ENCODE measurements at regions not wholly inside any gene's neighbourhood (a gene's known extent, or its start where the extent isn't known, plus 50 kb on each side); places are given as distances from the start of the nearest gene placed in this dataset.
"Not testable (repeated sequence)": the region's sequence is repeated elsewhere in the genome, so short reads cannot be mapped to it uniquely, and the experiment has no call there.

GRCh38 chr18:1849386-1849785, 721.9 kb downstream of the METTL4 start:
- 83 to 87% (median 86%) methylated on average over 6 of the region's 6 CpGs for WGBS, 3 donors
- Histone ChIP-seq H3K4me1 (no peaks in the 10 kb centered on the region), H3K27ac (no peak overlapping the region), H3K4me3 (no peak overlapping the region), H3K27me3 (ENCODE audit: insufficient read depth in 3 of 3, low read length in 2 of 3) (no peaks in the 10 kb centered on the region), H3K9me3 (no peaks in the 10 kb centered on the region), H3K36me3 (ENCODE audit: insufficient read depth in 1 of 2, low read depth in 1 of 2) (no peaks in the 10 kb centered on the region)
- ATAC-seq: no peak
- no peak for TF ChIP-seq CTCF (IDR thresholded peaks at IDR 0.05)
- intact Hi-C loops (cut with DNase I): no loop called here
- DNase-seq: no peak

- ATAC-seq; H3K4me1 ChIP-seq; H3K36me3 ChIP-seq (ENCODE audit: insufficient read depth in 1 of 2, low read depth in 1 of 2); H3K27ac ChIP-seq; intact Hi-C loops (cut with DNase I); H3K9me3 ChIP-seq; H3K4me3 ChIP-seq; DNase-seq; H3K27me3 ChIP-seq (ENCODE audit: insufficient read depth in 3 of 3, low read length in 2 of 3): not testable (repeated sequence)
- 58 to 79% (median 74%) methylated on average over 2 of the region's 2 CpGs for WGBS, 3 donors
Observed at GRCh38 chr18:1857281-1857680, 714.0 kb downstream of the METTL4 start.

- no peak for DNase-seq
- Histone ChIP-seq H3K36me3 (ENCODE audit: insufficient read depth in 1 of 2, low read depth in 1 of 2) (no peaks in the 10 kb centered on the region), H3K9me3 (peaks cover 6% of the 10 kb centered on the region), H3K27me3 (ENCODE audit: insufficient read depth in 3 of 3, low read length in 2 of 3) (no peaks in the 10 kb centered on the region), H3K4me1 (no peaks in the 10 kb centered on the region), H3K27ac (no peak overlapping the region), H3K4me3 (no peak overlapping the region)
- intact Hi-C loops (cut with DNase I): no loop called here
- ATAC-seq: no peak
- no peak for TF ChIP-seq CTCF (IDR thresholded peaks at IDR 0.05)
- WGBS, 3 donors: 91 to 96% (median 93%) methylated on average over 2 of the region's 2 CpGs
Observed at GRCh38 chr18:1861473-1861872, 709.8 kb downstream of the METTL4 start.

GRCh38 chr18:1865869-1866268, 705.4 kb downstream of the METTL4 start:
- H3K27ac ChIP-seq: no peak overlapping the region
- 88 to 93% (median 88%) methylated on average over 3 of the region's 3 CpGs for WGBS, 3 donors
- intact Hi-C loops (cut with DNase I): no loop called here
- no peak for TF ChIP-seq CTCF (IDR thresholded peaks at IDR 0.05)
- H3K9me3 ChIP-seq: peaks cover 6% of the 10 kb centered on the region
- H3K36me3 ChIP-seq (ENCODE audit: insufficient read depth in 1 of 2, low read depth in 1 of 2): no peaks in the 10 kb centered on the region
- no peaks in the 10 kb centered on the region for H3K27me3 ChIP-seq (ENCODE audit: insufficient read depth in 3 of 3, low read length in 2 of 3)
- no peaks in the 10 kb centered on the region for H3K4me1 ChIP-seq
- no peak for DNase-seq
- H3K4me3 ChIP-seq: no peak overlapping the region
- no peak for ATAC-seq

GRCh38 chr18:1872274-1872673, 699.0 kb downstream of the METTL4 start:
- Histone ChIP-seq H3K36me3 (ENCODE audit: insufficient read depth in 1 of 2, low read depth in 1 of 2) (no peaks in the 10 kb centered on the region), H3K4me1 (no peaks in the 10 kb centered on the region), H3K9me3 (no peaks in the 10 kb centered on the region), H3K4me3 (no peak overlapping the region), H3K27ac (no peak overlapping the region), H3K27me3 (ENCODE audit: insufficient read depth in 3 of 3, low read length in 2 of 3) (no peaks in the 10 kb centered on the region)
- WGBS, 3 donors: 76 to 78% (median 78%) methylated on average over 2 of the region's 2 CpGs
- TF ChIP-seq CTCF (IDR thresholded peaks at IDR 0.05): no peak
- no peak for DNase-seq
- ATAC-seq: no peak
- intact Hi-C loops (cut with DNase I): no loop called here
